Endodermal cell (in vitro differentiated cells): ENCODE measurements at regions not wholly inside any gene's neighbourhood (a gene's known extent, or its start where the extent isn't known, plus 50 kb on each side); places are given as distances from the start of the nearest gene placed in this dataset.

Experiments used
- DNase-seq: peaks from one replicate; pipeline ENCODE4 v3.0.0-alpha.2; 2017
- H3K27ac ChIP-seq: 2 replicates; pipeline ENCODE4 v1.5.1; 2013; ENCODE audit warnings: mild to moderate bottlenecking, low read depth, low read length, moderate library complexity
- H3K27me3 ChIP-seq: 2 replicates; pipeline ENCODE4 v1.6.1; 2013; ENCODE audit warnings: mild to moderate bottlenecking, low read length, moderate library complexity; ENCODE audit not compliant: insufficient read depth, control insufficient read depth, poor library complexity, severe bottlenecking
- H3K36me3 ChIP-seq: 2 replicates; pipeline ENCODE4 v1.7.0; 2013; ENCODE audit warnings: mild to moderate bottlenecking, low read length, moderate library complexity; ENCODE audit not compliant: control insufficient read depth, insufficient read depth
- H3K4me1 ChIP-seq: one replicate; pipeline ENCODE4 v1.7.0; 2013; ENCODE audit warnings: low read length; ENCODE audit not compliant: control insufficient read depth, insufficient read depth
- H3K4me3 ChIP-seq: 2 replicates; pipeline ENCODE4 v1.5.1; 2013; ENCODE audit warnings: mild to moderate bottlenecking, low read length, moderate library complexity
- H3K9ac ChIP-seq: 2 replicates; pipeline ENCODE4 v1.6.1; 2013; ENCODE audit warnings: mild to moderate bottlenecking, low read length, moderate library complexity; ENCODE audit not compliant: poor library complexity, severe bottlenecking; ENCODE audit errors: extremely low read depth
- H3K9me3 ChIP-seq: 2 replicates; pipeline ENCODE4 v1.6.1; 2013; ENCODE audit warnings: mild to moderate bottlenecking, low read length, moderate library complexity; ENCODE audit not compliant: control insufficient read depth
- H3K27ac Mint-ChIP-seq: 2 replicates; pipeline ENCODE4 v1.8.0; 2020; ENCODE audit warnings: mixed read lengths
- H3K27me3 Mint-ChIP-seq: 2 replicates; pipeline ENCODE4 v1.8.0; 2021; ENCODE audit warnings: mild to moderate bottlenecking, mixed read lengths; ENCODE audit not compliant: insufficient read depth
- H3K36me3 Mint-ChIP-seq: 2 replicates; pipeline ENCODE4 v1.8.0; 2020; ENCODE audit warnings: low read depth, mixed read lengths
- H3K4me1 Mint-ChIP-seq: 2 replicates; pipeline ENCODE4 v1.8.0; 2020; ENCODE audit warnings: mixed read lengths
- H3K4me3 Mint-ChIP-seq: 2 replicates; pipeline ENCODE4 v1.8.0; 2020; ENCODE audit warnings: mild to moderate bottlenecking, moderate library complexity, mixed read lengths
- H3K9me3 Mint-ChIP-seq: 2 replicates; pipeline ENCODE4 v1.8.0; 2020; ENCODE audit warnings: mild to moderate bottlenecking, mixed read lengths
- CTCF ChIP-seq: fragments of 200-600 bp; sonication (generic); conservative IDR thresholded peaks from 2 replicates; pipeline ENCODE4 v1.5.0; 2021; ENCODE audit warnings: antibody characterized with exemption, mild to moderate bottlenecking
- WGBS, 2 experiments: methylation state at CpG; one replicate each; pipeline versions ENCODE4 v1.1.5 to v1.1.7; 2013; ENCODE audit warnings: missing lambda C conversion rate in 2 of 2, mixed read lengths in 1 of 2; ENCODE audit not compliant: insufficient coverage in 1 of 2, insufficient read length in 1 of 2; 5-methylcytosine and 5-hydroxymethylcytosine counted together

GRCh38 chr3:66751842-66752241 lies 246.3 kb upstream of the KBTBD8 start:
- H3K27ac ChIP-seq, result no peak overlapping the region
- WGBS, 2 experiments, result 96 to 100% methylated on average over 1 to 3 of the region's 3 CpGs
- H3K27me3 ChIP-seq, result no peaks in the 10 kb centered on the region
- Mint-ChIP-seq H3K4me1 (peaks cover 15% of the 10 kb centered on the region), H3K27me3 (peaks cover 3% of the 10 kb centered on the region), H3K36me3 (no peaks in the 10 kb centered on the region), H3K9me3 (no peaks in the 10 kb centered on the region), H3K27ac (no peak overlapping the region), H3K4me3 (no peak overlapping the region)
- no peak for DNase-seq
- TF ChIP-seq CTCF, result no peak
- H3K9ac ChIP-seq, result no peak overlapping the region
- H3K4me3 ChIP-seq, result no peak overlapping the region
- no peaks in the 10 kb centered on the region for H3K36me3 ChIP-seq
- H3K4me1 ChIP-seq, result peaks cover 4% of the 10 kb centered on the region
- no peaks in the 10 kb centered on the region for H3K9me3 ChIP-seq

GRCh38 chr3:66753670-66754069 lies 244.4 kb upstream of the KBTBD8 start:
- peaks cover 15% of the 10 kb centered on the region for H3K4me1 Mint-ChIP-seq
- Histone ChIP-seq H3K9me3 (no peaks in the 10 kb centered on the region), H3K27me3 (no peaks in the 10 kb centered on the region), H3K36me3 (no peaks in the 10 kb centered on the region), H3K4me1 (peaks cover 4% of the 10 kb centered on the region), H3K9ac (no peak overlapping the region), H3K4me3 (no peak overlapping the region), H3K27ac (no peak overlapping the region)
- H3K36me3 Mint-ChIP-seq, result no peaks in the 10 kb centered on the region
- no peak for TF ChIP-seq CTCF
- H3K27ac Mint-ChIP-seq, result no peak overlapping the region
- no peak overlapping the region for H3K4me3 Mint-ChIP-seq
- H3K9me3 Mint-ChIP-seq, result no peaks in the 10 kb centered on the region
- peaks cover 3% of the 10 kb centered on the region for H3K27me3 Mint-ChIP-seq
- no peak for DNase-seq

GRCh38 chr3:66754613-66755012 lies 243.5 kb upstream of the KBTBD8 start:
- Histone ChIP-seq H3K4me3 (no peak overlapping the region), H3K27me3 (no peaks in the 10 kb centered on the region), H3K36me3 (no peaks in the 10 kb centered on the region), H3K9ac (no peak overlapping the region), H3K9me3 (no peaks in the 10 kb centered on the region), H3K4me1 (peaks cover 4% of the 10 kb centered on the region), H3K27ac (no peak overlapping the region)
- H3K4me1 Mint-ChIP-seq, result peaks cover 15% of the 10 kb centered on the region
- no peak overlapping the region for H3K27ac Mint-ChIP-seq
- H3K4me3 Mint-ChIP-seq, result no peak overlapping the region
- no peaks in the 10 kb centered on the region for H3K36me3 Mint-ChIP-seq
- H3K27me3 Mint-ChIP-seq, result no peaks in the 10 kb centered on the region
- no peaks in the 10 kb centered on the region for H3K9me3 Mint-ChIP-seq
- no peak for DNase-seq
- no peak for TF ChIP-seq CTCF
- 95 to 100% methylated on average over 5 to 7 of the region's 7 CpGs for WGBS, 2 experiments
